Epithelial cell of esophagus (primary cell): ENCODE measurements at regions not wholly inside any gene's neighbourhood (a gene's known extent, or its start where the extent isn't known, plus 50 kb on each side); places are given as distances from the start of the nearest gene placed in this dataset.

Experiments
- DNase-seq: peaks from one replicate; pipeline ENCODE4 v3.0.0; 2010; ENCODE audit warnings: low read depth
- H3K4me3 ChIP-seq: 2 replicates; pipeline ENCODE4 v1.5.1; 2011; ENCODE audit warnings: mild to moderate bottlenecking, low read length, control low read depth
- TF ChIP-seq, protein P1 (sequence below): IDR thresholded peaks from 2 replicates; pipeline ENCODE4 v1.5.1; 2011; ENCODE audit warnings: low read depth, mild to moderate bottlenecking, low read length, control low read depth, inconsistent platforms; ENCODE audit not compliant: insufficient read depth; ENCODE audit errors: missing control alignments

DNA sequence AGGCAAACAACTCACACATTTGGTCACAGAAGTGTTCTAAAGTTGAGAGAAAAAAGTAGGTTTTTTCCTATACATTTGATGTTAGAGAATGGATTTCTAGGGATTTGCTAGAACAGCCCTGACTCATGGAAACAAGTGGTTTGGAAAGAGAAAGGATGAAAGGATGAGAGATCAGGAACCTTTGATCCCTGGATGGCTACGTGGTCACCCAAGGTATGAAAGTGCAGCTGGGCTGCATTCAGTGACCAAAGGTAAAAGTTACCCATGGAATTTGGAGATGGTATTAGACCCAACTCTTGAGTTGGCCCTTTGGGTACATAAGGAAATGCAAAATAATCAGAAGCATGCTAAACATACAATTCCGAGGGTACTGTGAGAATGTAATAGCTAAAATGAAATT lies 61.3 kb upstream of the SPIN1 start:
- no peak overlapping the region for H3K4me3 ChIP-seq
- DNase-seq, result no peak
- TF ChIP-seq, protein P1, sequence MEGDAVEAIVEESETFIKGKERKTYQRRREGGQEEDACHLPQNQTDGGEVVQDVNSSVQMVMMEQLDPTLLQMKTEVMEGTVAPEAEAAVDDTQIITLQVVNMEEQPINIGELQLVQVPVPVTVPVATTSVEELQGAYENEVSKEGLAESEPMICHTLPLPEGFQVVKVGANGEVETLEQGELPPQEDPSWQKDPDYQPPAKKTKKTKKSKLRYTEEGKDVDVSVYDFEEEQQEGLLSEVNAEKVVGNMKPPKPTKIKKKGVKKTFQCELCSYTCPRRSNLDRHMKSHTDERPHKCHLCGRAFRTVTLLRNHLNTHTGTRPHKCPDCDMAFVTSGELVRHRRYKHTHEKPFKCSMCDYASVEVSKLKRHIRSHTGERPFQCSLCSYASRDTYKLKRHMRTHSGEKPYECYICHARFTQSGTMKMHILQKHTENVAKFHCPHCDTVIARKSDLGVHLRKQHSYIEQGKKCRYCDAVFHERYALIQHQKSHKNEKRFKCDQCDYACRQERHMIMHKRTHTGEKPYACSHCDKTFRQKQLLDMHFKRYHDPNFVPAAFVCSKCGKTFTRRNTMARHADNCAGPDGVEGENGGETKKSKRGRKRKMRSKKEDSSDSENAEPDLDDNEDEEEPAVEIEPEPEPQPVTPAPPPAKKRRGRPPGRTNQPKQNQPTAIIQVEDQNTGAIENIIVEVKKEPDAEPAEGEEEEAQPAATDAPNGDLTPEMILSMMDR, result no peak

DNA sequence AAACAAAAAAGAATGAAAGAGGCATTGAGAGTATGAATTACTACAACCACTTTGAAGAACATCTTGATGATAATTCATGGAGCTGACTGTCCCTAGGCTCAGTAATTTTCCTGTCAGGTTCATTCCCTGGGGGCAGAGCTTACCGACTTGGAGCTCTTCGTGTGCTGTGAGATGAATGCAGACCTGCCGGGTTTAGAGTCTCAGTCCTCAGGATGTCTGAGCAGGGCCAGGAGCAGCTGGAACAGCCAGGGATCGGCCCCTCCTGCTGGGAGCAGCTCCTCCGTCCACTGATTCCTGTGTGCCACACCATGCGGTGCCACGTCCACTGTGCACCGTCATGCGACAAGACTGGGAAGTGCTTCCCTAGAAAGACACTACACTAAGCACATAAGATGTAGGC lies 62.2 kb upstream of the SPIN1 start:
- TF ChIP-seq, protein P1, result no peak
- no peak for DNase-seq
- H3K4me3 ChIP-seq, result no peak overlapping the region

DNA sequence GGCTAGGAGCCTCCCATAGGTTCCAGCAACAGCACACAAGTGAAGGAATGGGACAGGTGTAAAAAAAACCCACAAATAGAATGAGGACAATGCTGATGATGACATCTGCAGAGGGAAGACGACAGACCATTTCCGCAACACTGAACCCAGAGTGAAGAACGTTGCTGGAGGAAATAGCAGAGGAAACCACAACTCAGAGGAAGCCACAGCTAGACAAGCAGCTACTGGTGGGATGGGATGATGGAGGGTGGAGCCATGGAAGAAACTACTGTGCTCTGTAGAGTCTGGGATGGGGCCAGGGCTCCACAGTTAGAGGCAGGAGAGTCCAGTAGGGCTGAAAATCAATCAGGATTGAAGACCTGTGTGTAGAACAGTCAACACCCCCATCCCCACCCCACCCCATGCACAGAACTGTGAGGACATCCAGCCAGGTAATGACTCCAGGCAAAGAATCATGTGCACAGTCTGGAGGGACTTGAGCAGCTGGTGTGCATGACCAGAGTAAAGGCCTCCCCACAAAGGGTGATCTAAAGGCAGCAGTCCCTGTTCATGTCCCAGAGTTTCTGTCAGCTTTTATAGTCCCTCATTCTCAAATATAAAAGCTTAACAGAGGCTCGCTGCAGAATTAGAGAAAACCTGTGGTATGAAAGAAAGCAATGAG lies 65.2 kb upstream of the SPIN1 start:
- DNase-seq, result no peak
- TF ChIP-seq, protein P1, result no peak
- no peak overlapping the region for H3K4me3 ChIP-seq

DNA sequence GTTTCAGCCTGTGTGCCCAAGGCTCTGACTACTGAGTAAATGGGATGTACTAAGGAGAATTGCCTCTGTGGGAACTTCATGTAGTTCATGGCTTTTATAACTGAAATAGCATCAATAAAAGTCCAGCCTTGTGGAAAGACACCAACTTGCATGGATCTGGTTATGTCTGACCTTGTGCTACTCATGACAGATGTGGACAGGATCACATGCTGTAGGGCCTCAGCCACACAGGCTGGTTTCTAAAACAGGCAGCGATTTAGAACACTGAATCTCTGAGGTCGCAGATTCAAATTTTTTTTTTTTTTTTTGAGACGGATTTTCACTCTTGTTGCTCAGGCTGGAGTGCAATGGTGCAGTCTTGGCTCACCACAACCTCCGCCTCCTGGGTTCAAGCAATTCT lies 66.5 kb upstream of the SPIN1 start:
- no peak for DNase-seq
- no peak overlapping the region for H3K4me3 ChIP-seq
- TF ChIP-seq, protein P1, result no peak

DNA sequence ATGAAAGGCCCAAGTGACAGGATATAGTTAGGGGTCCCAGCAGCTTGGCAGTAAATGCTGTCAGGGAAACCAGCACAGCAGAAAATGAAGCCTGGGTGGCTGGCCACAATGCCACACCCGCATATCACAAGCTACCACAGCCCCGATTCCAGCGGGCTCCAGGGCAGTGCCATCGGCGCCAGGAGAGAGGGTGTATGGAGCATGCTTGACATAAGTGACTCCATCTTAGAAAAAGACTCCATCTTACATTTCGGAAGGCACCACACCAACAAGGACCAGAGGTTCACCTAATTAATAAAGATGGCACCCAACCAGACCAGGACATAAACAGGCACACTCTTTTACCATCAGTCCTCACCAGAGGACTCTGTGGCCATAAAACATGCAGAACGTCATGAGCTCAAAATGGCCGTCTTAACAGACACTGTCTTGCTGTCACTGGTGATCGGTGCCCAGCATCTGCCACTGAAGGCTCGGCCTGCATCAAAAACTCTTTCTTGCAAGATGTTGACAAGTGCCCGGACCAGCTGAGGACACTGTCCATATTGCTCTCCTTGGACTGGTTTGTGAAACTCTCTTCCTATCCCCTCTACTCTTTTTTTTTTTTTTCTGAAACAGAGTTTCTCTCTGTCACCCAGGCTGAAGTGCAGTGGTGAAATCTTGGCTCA lies 67.4 kb upstream of the SPIN1 start:
- TF ChIP-seq, protein P1, result no peak
- no peak for DNase-seq
- H3K4me3 ChIP-seq, result no peak overlapping the region

DNA sequence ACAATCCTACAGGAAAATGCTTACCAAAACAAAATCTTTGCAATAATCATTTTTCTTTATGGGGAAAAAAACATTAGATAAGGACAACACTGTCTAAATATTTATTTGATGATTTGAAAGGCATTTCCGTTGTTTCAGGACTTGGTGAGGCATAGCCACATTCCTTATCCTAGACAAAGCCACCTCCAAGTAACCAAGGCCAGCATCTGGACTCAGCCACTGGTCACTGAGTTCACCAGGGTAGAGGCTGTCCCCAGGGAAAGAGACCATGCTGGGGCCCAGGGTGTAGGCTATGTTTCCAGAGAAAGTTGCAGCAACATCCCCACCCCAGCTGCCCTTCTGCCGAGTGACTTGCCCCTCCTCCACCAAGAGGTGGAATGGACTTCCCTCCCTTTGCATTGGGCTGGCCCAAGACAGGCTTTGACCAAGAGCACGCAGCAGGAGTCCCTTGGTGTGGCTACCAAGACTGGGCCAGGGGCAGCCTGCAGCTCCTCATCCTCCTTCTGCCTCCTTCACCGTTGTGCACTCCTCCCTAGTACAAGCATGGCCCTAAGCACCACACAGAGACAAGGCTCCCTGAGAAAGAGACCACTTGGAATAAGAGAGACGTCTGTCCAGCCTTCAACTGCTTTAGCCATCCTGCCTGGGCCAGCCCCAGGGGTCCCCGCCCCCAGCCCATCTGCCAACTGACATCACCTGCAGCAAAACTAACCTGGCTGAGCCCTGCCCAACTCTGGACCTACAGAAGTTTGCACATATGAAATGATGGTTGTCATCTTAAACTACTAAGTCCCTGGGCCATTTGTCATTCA lies 68.1 kb upstream of the SPIN1 start:
- DNase-seq, result no peak

More for the DNA sequence above, 68.1 kb upstream of the SPIN1 start:
- no peak overlapping the region for H3K4me3 ChIP-seq
- TF ChIP-seq, protein P1, result no peak
